Pancreas (tissue), 10 donors: ENCODE measurements at regions not wholly inside any gene's neighbourhood (a gene's known extent, or its start where the extent isn't known, plus 50 kb on each side); places are given as distances from the start of the nearest gene placed in this dataset.

Source experiments
- ATAC-seq, 4 donors: fragments of 200-7000 bp; cut with Tn5 transposase; one replicate each; pipeline versions ENCODE4 v1.8.0 to v1.9.1; 2020; ENCODE audit warnings: mild to moderate bottlenecking in 4 of 4, moderate library complexity in 4 of 4
- DNase-seq, 6 donors: peaks; one replicate each; pipeline ENCODE4 v3.0.0-alpha.2; 2020
- FAIRE-seq: peaks from 2 replicates; lab custom pipeline; 2012; peaks lifted over from hg19 to GRCh38; lab: Jason Lieb, UNC
- H3K27ac ChIP-seq, 4 donors: fragments of 200-600 bp; sonication (generic); 1 replicate in 3 of 4; 2 replicates in 1 of 4; pipeline versions ENCODE4 v1.5.0 to v1.8.0; 2020
- H3K27me3 ChIP-seq, 4 donors: fragments of 200-600 bp; one replicate each; pipeline ENCODE4 v1.8.0; 2021
- H3K36me3 ChIP-seq, 3 donors: fragments of 200-600 bp; sonication (generic) in 1 of 3; one replicate each; pipeline versions ENCODE4 v1.5.0 to v1.8.0; 2020 to 2021
- H3K4me1 ChIP-seq, 3 donors: fragments of 200-600 bp; one replicate each; pipeline ENCODE4 v1.8.0; 2021
- H3K4me3 ChIP-seq, 4 donors: fragments of 200-600 bp; sonication (generic) in 2 of 4; one replicate each; pipeline versions ENCODE4 v1.5.0 to v1.8.0; 2020 to 2021
- H3K9me3 ChIP-seq, 4 donors: fragments of 200-600 bp; one replicate each; pipeline ENCODE4 v1.8.0; 2021
- CTCF ChIP-seq, 4 donors: fragments of 200-600 bp; sonication (generic) in 3 of 4; IDR thresholded peaks; one replicate each; pipeline versions ENCODE4 v1.5.0 to v1.8.0; 2021; ENCODE audit warnings: antibody characterized with exemption in 4 of 4
- WGBS, 2 donors: extraction: QIAGEN DNeasy Blood & Tissue Kit; methylation state at CpG; one replicate each; pipeline ENCODE4 v1.1.7; 2013; 5-methylcytosine and 5-hydroxymethylcytosine counted together
- intact Hi-C, 3 donors: fragments of 100-400 bp; cut with DNase I; formaldehyde crosslinking; loops; one replicate each; pipeline versions ENCODE4 v1.11.1 to v1.14.2; 2022
- donor health status: healthy with polysubstance abuse.
- donor health status: DM: no; HTN: no; CAD: no; lungs with moderate emphysema.
- donor health status: DM: no; HTN: no; CAD: no.
- donor health status: control.
- donor health status: control.
- donor health status: Bipolar disorder and iron deficiency.
- donor health status: DM: yes; HTN: yes; CAD: no.
- donor health status: DM: no; HTN: no; CAD: no.
- donor health status: DM: no; HTN: no; CAD: no.
- donor health status: DM: yes; HTN: yes; CAD: no.

GRCh38 chr20:22507240-22507961 lies 77.0 kb downstream of the FOXA2 start:
- ATAC-seq (no peak), DNase-seq (no peak), FAIRE-seq (no peak)
- Histone ChIP-seq H3K4me3 (no peak overlapping the region), H3K27ac (no peak overlapping the region), H3K9me3 (no peaks in the 10 kb centered on the region), H3K36me3 (no peaks in the 10 kb centered on the region), H3K27me3 (no peaks in the 10 kb centered on the region), H3K4me1 (peaks cover 7 to 11% (median 9%) of the 10 kb centered on the region in 3 donors)
- TF ChIP-seq CTCF (IDR thresholded peaks at IDR 0.05), result no peak
- WGBS, 2 donors, result 82 to 91% methylated on average over 5 of the region's 5 CpGs
- intact Hi-C loops, result no loop called here

GRCh38 chr20:22506827-22507226 lies 77.5 kb downstream of the FOXA2 start:
- TF ChIP-seq CTCF (IDR thresholded peaks at IDR 0.05), result no peak
- H3K9me3 ChIP-seq, result no peaks in the 10 kb centered on the region
- H3K27me3 ChIP-seq, result no peaks in the 10 kb centered on the region
- intact Hi-C loops, result no loop called here
- FAIRE-seq (no peak), DNase-seq (no peak), ATAC-seq (no peak)
- H3K4me3 ChIP-seq, result no peak overlapping the region
- peaks cover 4 to 8% (median 5%) of the 10 kb centered on the region in 3 donors for H3K4me1 ChIP-seq
- no peak overlapping the region for H3K27ac ChIP-seq
- no peaks in the 10 kb centered on the region for H3K36me3 ChIP-seq
- 80% methylated on average over 4 of the region's 4 CpGs for WGBS, 2 donors

GRCh38 chr20:22504829-22505377 lies 79.5 kb downstream of the FOXA2 start:
- Histone ChIP-seq H3K36me3 (no peaks in the 10 kb centered on the region), H3K4me3 (no peak overlapping the region), H3K27ac (no peak overlapping the region), H3K4me1 (peaks cover 0 to 2% (median 0%) of the 10 kb centered on the region in 3 donors), H3K27me3 (no peaks in the 10 kb centered on the region), H3K9me3 (no peaks in the 10 kb centered on the region)
- 84 to 86% methylated on average over 4 of the region's 4 CpGs for WGBS, 2 donors
- no peak for FAIRE-seq
- peak in 1 of 4 donors; percentile 27 for ATAC-seq
- DNase-seq, result no peak
- intact Hi-C loops, result no loop called here
- TF ChIP-seq CTCF (IDR thresholded peaks at IDR 0.05), result no peak

- Histone ChIP-seq H3K4me3 (no peak overlapping the region), H3K4me1 (peaks cover 0 to 2% (median 0%) of the 10 kb centered on the region in 3 donors), H3K9me3 (no peaks in the 10 kb centered on the region), H3K27ac (no peak overlapping the region), H3K27me3 (no peaks in the 10 kb centered on the region), H3K36me3 (no peaks in the 10 kb centered on the region)
- WGBS, 2 donors, result 94 to 96% methylated on average over 4 of the region's 4 CpGs
- no peak for FAIRE-seq
- DNase-seq, result no peak
- ATAC-seq, result peak in 2 of 4 donors; percentile 26 to 39
- intact Hi-C loops, result no loop called here
- TF ChIP-seq CTCF (IDR thresholded peaks at IDR 0.05), result no peak
Measured at GRCh38 chr20:22503577-22503976, 80.8 kb downstream of the FOXA2 start.

- H3K27ac ChIP-seq, result no peak overlapping the region
- no peak overlapping the region for H3K4me3 ChIP-seq
- peaks cover 0 to 2% (median 0%) of the 10 kb centered on the region in 3 donors for H3K4me1 ChIP-seq
- 72 to 75% methylated on average over 10 of the region's 10 CpGs for WGBS, 2 donors
- H3K27me3 ChIP-seq, result no peaks in the 10 kb centered on the region
- intact Hi-C loops, result no loop called here
- FAIRE-seq, result no peak
- H3K9me3 ChIP-seq, result no peaks in the 10 kb centered on the region
- no peaks in the 10 kb centered on the region for H3K36me3 ChIP-seq
- no peak for DNase-seq
- ATAC-seq, result peak in 3 of 4 donors; percentile 56 to 59 (median 57)
- no peak for TF ChIP-seq CTCF (IDR thresholded peaks at IDR 0.05)
Measured at GRCh38 chr20:22502731-22503191, 81.6 kb downstream of the FOXA2 start.
